HCT116 (cell line): ENCODE measurements at regions not wholly inside any gene's neighbourhood (a gene's known extent, or its start where the extent isn't known, plus 50 kb on each side); places are given as distances from the start of the nearest gene placed in this dataset.
"Not testable (repeated sequence)": the region's sequence is repeated elsewhere in the genome, so short reads cannot be mapped to it uniquely, and the experiment has no call there.

Experiments
- ATF3 ChIP-seq: IDR thresholded peaks from 2 replicates; pipeline ENCODE4 v1.6.1; 2012
- EZH2phosphoT487 ChIP-seq: fragments of 200-600 bp; IDR thresholded peaks from 2 replicates; pipeline ENCODE4 v1.6.1; 2018; ENCODE audit warnings: antibody characterized with exemption, borderline replicate concordance
- JUND ChIP-seq: IDR thresholded peaks from 2 replicates; pipeline ENCODE4 v1.6.1; 2012
- POLR2A ChIP-seq: IDR thresholded peaks from 2 replicates; pipeline ENCODE4 v1.7.0; 2011; ENCODE audit warnings: borderline replicate concordance; ENCODE audit not compliant: insufficient read depth, insufficient read length; ENCODE audit errors: extremely low read depth
- RAD21 ChIP-seq: IDR thresholded peaks from 2 replicates; pipeline ENCODE4 v1.6.1; 2012; ENCODE audit warnings: low read depth, mild to moderate bottlenecking
- REST ChIP-seq: IDR thresholded peaks from 2 replicates; pipeline ENCODE4 v1.6.1; 2012; ENCODE audit warnings: low read depth
- ZBTB33 ChIP-seq: IDR thresholded peaks from 2 replicates; pipeline ENCODE4 v1.6.1; 2011; ENCODE audit warnings: mild to moderate bottlenecking, low read length, moderate library complexity; ENCODE audit not compliant: insufficient replicate concordance; ENCODE audit errors: extremely low read depth

- not testable (repeated sequence) for TF ChIP-seq REST, RAD21, JUND, POLR2A, ATF3, ZBTB33, EZH2phosphoT487
These were observed 4394.2 kb upstream of the TPTE start for GRCh38 chr21:6126976-6127732.
